ENCODE measurements at regions not wholly inside any gene's neighbourhood (a gene's known extent, or its start where the extent isn't known, plus 50 kb on each side); places are given as distances from the start of the nearest gene placed in this dataset.

GRCh38 chr12:107478881-107479280, 206.7 kb upstream of the PWP1 start:
- no peak for DNase-seq

GRCh38 chr12:107480836-107481608, 204.6 kb upstream of the PWP1 start:
- DNase-seq = no peak

- no peak for DNase-seq
Observed at GRCh38 chr12:107484230-107484629, 201.4 kb upstream of the PWP1 start.

GRCh38 chr12:107484941-107485340, 200.7 kb upstream of the PWP1 start:
- no peak for DNase-seq

- no peak for DNase-seq
Observed at GRCh38 chr12:107485731-107486130, 199.9 kb upstream of the PWP1 start.

- no peak for DNase-seq
Observed at GRCh38 chr12:107486140-107486892, 199.3 kb upstream of the PWP1 start.

- DNase-seq = no peak
Observed at GRCh38 chr12:107487011-107487680, 198.5 kb upstream of the PWP1 start.

- DNase-seq = no peak
Observed at GRCh38 chr12:107488666-107489065, 196.9 kb upstream of the PWP1 start.

GRCh38 chr12:107490010-107490409, 195.6 kb upstream of the PWP1 start:
- no peak for DNase-seq

- no peak for DNase-seq
Observed at GRCh38 chr12:107491856-107492255, 193.7 kb upstream of the PWP1 start.

- DNase-seq = no peak
Observed at GRCh38 chr12:107492393-107493134, 193.0 kb upstream of the PWP1 start.

- DNase-seq = no peak
Observed at GRCh38 chr12:107493135-107493494, 192.5 kb upstream of the PWP1 start.

GRCh38 chr12:107493666-107494065, 191.9 kb upstream of the PWP1 start:
- no peak for DNase-seq

GRCh38 chr12:107494331-107494730, 191.3 kb upstream of the PWP1 start:
- DNase-seq = no peak

GRCh38 chr12:107495604-107496003, 190.0 kb upstream of the PWP1 start:
- no peak for DNase-seq

GRCh38 chr12:107497231-107497630, 188.4 kb upstream of the PWP1 start:
- DNase-seq = no peak

- DNase-seq = no peak
Observed at GRCh38 chr12:107500307-107500706, 185.3 kb upstream of the PWP1 start.

- DNase-seq = no peak
Observed at GRCh38 chr12:107501681-107502080, 183.9 kb upstream of the PWP1 start.

- no peak for DNase-seq
Observed at GRCh38 chr12:107503129-107503855, 182.3 kb upstream of the PWP1 start.

- DNase-seq = no peak
Observed at GRCh38 chr12:107503887-107504885, 181.4 kb upstream of the PWP1 start.

GRCh38 chr12:107509421-107509820, 176.2 kb upstream of the PWP1 start:
- DNase-seq = no peak
